HG02870 (cell line): ENCODE measurements at regions not wholly inside any gene's neighbourhood (a gene's known extent, or its start where the extent isn't known, plus 50 kb on each side); places are given as distances from the start of the nearest gene placed in this dataset.

ENCODE experiments used
- ATAC-seq: cut with Tn5 transposase; IDR thresholded peaks from one replicate; pipeline ENCODE4 v1.9.1; 2021; ENCODE audit warnings: mild to moderate bottlenecking, moderate library complexity; ENCODE audit not compliant: unreplicated experiment

DNA sequence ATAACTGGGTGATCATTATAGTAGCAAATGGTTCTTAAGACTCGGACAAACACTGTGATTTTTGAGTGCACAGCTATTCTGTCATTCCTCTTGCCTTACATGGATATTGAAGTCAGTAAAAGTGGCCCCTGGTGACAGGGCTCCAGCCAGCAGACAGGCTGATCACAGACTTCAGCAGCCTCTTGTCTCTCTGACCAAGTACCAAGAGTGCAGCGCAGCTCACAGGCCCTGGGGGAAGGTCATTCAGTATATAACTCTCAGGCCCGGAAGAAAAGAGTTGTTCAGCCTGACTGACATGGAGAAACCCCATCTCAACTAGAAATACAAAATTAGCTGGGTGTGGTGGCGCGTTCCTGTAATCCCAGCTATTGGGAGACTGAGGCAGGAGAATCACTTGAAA, 202.6 kb downstream of the HRH4 start:
- no peak for ATAC-seq

DNA sequence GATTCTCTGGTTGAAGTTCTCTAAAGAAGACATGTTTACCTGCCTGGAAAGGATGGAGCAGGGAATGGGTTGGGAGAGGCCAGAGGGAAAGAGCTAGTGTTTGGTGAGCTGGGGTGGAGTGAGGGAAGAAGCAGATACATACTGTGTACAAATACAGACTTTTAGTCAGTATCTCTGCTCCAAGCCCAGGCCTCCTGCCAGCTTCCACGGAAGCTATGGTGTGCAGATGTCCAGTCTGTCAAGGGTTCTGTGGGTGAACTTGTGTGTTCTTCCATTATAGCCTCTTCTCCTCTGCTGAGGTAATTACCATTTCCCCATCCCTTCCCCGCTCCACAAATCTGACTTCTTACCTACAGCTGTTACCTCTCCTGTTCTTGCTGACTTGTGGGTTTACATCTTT, 208.6 kb downstream of the HRH4 start:
- ATAC-seq = no peak

DNA sequence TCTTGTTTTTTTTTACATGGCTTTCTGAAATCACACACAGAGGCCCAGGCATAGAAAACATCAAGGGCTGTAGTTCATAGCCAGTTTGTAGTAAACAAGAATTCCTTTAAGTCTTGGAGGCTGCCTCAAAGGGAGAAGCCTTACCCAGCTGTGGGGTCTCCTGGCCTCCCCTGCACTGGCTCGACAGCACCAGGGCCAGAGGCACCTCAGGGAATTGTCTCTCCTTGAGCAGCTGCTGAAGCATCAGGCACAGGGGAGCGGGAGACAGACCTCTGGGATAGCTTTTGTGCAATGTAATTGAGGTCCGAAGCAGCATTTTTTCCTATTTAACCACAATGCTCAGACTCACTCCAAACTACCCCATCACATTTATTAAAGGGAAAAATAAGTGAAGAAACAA, 209.1 kb downstream of the HRH4 start:
- no peak for ATAC-seq

DNA sequence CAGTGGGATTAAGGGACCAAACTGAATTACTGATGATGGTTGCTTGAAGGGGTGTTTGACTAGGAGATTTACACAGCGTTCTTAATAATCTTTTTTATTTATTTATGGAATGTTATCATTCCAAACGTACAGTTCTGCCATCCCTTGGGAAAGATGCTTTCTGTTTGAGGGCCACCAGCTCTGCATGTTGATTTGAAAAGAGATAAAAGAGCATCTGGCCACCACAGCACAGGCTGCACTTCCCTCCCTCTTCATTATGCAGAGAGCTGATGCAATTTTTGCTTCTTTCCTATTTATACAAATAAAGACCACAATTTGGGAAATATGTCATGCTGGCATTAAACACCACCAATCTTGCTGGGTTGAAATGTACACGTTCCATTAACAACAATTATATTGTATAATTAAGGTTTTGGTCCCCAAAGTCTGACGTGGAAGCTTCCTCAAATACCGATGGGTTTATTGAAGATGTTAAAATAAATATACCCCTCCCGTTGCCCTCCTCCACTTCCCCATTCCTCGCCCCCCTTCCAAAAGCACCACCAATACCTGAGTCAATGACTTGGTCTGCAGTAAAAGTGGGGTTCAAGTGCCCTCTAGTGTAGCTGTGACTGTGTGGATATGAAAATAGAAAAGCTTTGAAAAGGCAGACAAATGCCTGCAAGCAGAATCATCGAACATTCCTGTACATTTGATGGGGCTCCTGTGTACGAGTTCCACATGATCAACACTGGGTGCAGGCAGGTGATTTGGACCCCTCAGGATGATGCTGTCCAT, 211.9 kb downstream of the HRH4 start:
- no peak for ATAC-seq

DNA sequence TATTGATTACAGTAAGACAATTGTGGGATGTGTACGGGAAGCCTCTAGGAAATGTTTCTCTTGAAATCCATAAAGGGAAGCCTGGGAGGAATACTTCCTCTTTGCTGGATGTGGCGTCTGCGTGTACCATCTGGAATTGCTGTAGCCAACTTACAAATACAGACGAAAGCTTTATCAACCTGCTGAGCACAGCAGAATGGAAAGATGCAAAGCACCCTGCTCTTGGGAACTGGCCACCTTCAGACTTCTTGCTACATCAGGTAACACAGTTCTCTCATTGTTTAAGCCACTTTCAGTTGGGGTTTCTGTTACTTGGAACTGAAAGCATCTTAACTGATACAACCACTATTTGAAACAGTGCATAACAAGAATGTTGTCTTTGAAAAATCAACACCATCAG, 213.8 kb downstream of the HRH4 start:
- no peak for ATAC-seq

DNA sequence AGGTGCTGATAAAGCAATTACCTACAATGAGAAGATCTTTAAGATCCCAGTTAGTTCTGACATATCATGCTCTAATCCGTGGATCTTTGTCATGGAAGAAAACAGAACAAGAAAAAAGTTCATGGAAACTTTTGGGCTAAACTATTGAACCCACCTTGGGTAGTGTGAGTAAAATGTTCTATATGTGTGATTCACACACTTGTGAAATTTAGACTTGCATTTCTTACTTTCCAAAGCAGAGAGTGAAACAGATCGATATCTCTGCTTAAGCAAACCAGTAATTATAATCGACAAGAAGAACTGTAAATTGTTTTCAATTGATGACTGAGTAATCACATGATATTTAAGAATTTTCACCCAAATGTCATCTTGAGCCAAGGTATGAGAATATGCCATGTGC, 214.2 kb downstream of the HRH4 start:
- no peak for ATAC-seq

DNA sequence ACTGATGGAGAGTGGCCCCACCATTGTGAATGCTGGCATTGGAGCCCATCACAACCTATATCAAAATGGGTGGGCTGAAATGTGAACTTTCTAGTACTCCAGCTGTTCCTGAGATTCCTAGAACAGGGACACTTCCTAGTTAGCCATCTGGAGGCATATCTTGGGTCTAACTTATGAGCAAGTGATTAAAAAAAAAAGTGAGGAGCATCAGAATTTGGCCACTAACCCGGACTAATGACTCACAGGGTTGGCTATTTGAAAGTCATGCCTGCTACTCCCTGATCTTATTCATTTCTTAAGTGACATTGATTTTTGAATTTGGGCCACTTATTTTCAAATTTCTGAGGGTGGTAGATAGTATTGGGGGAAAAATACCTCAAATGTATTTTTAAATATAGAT, 216.6 kb downstream of the HRH4 start:
- ATAC-seq = no peak

DNA sequence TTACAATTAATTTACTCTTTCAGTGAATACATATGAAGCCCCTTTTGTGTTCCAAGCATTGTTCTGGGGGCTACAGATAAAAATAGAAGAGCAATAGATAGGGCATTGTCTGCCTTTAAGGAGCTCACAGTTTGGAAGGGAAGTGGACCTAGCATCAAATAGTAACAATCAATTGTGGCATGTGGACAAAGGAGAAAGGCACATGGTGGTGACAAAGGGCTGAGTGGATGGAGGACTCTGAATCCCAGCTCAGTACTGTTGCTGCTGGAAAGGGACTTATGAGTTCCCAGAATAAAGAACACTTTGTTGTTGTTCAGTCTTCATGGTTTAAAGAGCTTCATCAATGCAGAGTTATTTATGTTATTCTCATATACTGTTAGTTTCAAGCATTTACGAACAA, 217.7 kb downstream of the HRH4 start:
- no peak for ATAC-seq

DNA sequence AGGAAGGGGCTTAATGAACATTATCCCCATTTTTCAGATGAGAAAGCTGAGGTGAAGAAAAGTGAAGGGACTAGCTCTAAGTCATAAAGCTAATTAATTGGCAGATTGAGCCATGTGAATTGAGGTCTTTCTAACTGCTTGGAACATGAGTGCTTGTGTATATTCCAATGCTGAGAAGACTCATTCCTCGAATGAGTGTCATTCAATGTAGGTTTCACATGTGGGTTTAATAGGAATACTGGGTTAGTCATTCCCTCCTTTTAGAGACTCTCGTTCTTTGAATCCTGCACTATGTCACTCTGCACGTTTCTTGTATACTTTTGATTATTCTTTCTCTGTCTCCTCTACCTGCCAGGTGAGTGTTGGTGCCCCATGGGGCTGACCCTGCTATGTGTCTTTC, 218.2 kb downstream of the HRH4 start:
- ATAC-seq = no peak

DNA sequence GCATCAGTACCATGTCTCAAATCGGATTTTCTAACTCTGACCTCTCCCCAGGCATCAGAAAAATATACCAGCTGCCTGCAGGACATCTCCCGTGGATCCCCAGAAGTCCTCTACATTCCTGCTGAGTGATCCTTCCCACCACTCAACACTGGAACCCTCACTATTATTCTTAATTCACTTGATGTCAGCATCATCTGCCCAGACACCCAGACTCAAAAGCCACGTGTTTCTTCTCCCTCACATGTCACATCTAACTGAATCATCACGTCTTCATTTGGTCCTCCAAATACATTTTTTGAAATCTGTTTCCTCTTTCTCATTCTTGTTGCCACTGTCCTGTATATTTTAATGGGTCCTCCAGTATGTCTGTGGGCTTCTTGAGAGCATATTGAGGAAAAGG, 218.6 kb downstream of the HRH4 start:
- ATAC-seq = no peak

DNA sequence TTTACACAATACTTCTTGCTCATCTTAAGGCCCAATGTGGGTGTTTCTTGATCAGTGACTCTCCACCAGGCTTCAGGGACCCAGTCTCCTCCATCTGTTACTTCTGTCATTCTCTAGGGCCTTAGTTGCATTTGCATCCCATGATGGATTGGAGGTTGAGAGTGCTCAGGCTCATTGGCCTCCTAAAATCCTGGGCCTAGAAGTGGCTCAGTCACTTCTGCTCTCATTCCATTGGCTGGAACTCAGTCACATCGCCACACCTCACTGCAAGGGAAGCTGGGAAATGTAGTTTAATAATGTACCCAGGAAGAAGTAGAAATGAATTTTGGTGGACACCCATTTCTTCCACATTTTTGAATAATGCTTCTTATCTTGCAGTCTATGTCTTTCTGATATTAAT, 223.5 kb downstream of the HRH4 start:
- ATAC-seq = no peak

DNA sequence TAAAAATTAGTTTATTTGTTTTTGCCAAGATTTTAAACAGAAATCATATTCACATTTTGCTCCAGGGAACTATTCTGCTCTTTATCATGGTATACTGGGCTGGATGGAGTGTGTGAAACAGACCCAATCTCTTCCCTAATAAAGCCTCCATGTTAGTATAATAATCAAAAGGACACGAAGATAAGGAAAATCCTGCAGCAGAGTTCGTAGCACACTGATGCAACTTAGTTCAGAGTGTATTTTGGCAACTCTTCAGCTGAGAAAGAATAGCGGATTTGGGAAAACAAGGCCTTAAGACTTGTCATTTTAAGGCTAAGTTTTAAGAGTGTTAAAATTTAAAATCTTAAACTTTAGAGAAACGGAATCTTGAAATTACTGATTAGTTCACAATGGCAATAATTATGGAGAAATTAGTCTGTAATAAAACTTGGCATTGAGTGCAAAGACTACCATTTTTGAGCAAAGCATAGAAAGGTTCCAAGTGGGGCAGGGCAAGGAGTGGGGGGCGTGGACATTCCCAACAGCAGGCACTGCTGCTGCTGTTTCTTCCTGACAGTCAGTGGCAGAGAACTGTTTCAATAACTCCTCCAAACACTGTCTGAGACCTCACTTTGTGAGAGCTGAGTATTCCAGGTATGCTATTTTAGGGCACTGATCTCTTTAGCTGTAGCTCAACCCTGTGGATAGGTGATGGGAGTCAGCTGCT, 225.0 kb downstream of the HRH4 start:
- ATAC-seq = no peak

DNA sequence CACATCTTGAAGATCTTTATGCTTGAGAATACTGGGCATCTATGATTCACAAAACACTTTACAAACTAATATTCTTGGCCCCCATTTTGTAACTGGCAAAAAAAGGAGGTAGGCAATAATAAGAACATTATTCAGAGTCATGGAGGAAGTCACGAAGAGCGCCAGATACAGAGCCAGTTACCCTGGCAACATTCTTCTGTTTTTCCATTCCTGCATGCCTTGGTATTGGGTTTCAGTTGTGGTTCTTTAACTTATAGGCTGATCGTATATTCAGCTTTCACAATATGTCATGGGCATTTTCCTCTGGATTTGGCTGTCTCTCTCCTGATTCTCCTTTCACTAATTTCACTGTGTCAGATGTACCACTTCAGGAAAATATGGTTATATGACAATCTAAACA, 234.7 kb downstream of the HRH4 start:
- no peak for ATAC-seq

DNA sequence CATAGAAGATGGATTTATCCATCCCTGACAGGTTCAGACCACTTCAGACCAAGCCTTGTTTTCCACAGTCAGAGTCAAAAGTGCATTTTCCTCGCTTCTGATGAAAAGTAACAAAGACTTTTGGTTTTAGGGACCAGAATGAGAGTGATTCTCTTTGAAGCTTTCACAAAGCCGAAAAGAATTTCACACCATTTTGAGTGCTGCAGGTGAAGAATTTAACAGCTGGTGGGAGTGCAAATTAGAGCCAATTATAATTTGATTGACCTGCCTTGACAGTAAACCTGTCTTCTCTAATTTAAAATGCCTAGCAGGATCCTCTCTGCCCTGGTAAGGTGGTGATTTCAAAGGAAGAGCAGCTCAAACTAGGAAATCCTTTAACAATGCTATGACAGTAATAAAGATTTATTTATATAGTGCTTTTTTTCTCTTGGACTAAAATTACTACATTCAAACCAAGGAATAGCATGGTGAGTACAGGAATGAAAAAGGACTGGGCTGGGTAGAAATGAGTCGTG, 241.6 kb downstream of the HRH4 start:
- ATAC-seq = no peak

DNA sequence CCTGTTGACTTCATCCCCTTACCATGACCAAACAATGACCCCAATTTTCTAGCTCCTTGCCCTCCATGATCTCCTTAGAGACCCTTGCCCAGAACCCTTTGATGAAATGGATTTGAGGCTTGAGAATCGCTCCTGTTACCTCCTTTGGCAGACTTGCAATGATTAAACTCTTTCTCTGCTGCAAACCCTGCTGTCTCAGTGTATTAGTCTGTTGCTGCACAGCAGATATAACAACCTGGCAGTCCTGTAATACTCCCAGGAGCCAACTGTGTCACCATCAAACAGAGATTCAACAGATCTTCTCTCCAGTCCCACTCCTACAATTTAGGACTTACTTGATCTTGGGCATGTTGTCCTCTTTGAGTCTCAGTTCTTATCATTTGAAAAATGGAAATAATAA, 242.9 kb downstream of the HRH4 start:
- ATAC-seq = no peak

DNA sequence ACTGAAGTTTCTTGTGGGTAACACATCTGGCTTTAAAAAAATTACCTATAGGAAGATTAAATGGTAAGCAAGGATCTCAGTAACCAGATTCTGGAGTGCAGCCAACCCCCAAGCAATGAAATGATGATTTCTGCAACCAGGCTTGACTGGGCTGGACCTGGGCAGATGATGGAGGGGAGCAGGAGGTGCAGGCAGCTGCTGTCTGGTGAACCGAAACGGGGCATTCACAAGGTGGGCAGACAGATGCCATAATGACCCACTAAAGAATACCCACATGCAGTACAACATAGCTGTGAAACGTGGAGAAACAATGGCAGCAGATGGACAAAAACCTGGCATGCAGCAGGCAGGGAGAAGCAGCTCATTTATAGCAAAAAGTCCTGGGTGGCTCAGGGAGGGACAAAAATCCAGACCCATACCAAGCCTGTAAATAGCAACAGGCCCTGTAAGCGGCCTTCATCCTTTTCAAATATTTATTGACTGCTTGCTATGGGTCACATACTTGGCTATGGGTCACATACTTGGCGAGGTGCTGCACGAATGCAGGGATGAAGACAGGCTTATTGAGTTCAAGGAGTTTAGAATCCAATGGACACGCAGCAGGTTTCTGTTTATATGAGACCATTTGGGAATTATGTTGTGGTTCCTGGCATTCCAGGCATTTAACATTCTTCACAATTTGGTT, 244.7 kb downstream of the HRH4 start:
- no peak for ATAC-seq

DNA sequence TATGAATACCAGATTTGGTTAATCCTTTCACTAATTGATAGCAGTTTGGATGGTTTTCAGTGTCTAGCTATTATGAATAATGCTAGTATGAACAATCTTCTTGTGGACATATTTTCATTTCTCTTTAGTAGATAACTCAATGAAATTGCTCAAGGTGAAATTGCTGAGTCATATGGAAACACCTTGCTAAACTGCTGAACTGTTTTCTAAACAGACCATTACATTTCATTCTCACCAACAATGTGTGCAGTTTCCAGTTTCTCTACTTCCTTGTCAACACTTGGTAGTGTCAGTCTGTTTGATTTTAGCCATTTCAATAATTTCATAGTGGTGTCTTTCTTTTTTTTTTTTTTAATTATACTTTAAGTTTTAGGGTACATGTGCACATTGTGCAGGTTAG, 250.0 kb downstream of the HRH4 start:
- ATAC-seq = no peak

DNA sequence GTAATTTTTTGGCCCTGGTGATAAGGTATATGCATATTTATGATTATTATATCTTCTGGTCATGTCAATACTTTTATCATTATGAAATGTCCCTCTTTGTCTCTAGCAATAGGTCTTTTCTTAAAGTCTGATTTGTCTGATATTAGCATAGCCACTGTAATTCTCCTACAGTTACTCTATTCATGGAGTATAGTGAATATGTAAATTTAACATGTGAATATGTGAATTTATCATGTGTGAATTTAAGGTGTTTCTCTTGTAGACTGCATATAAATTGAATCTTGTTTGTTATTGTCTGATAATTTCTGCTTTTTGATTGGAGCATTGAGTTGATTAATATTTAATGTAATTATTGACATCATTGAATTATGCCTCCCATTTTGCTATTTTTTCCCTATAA, 259.4 kb downstream of the HRH4 start:
- ATAC-seq = no peak

DNA sequence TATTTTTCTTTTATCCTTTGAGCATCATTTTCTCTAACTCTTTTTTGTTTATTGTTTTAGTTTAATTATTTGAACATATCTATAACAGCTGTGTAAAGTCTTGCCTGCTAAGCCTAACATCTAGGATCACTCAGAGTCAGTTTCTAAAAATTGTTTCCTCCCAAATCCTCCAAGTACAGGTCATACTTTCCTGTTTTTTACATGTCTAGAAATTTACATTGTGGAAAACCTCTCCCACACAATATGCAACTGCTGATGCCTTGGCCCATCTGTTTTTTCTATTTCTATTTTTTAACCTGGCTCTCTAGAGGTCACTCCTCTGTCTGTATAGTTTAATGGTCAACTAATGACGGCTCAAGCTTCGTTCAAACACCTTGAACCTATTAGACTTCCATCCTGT, 261.0 kb downstream of the HRH4 start:
- no peak for ATAC-seq

DNA sequence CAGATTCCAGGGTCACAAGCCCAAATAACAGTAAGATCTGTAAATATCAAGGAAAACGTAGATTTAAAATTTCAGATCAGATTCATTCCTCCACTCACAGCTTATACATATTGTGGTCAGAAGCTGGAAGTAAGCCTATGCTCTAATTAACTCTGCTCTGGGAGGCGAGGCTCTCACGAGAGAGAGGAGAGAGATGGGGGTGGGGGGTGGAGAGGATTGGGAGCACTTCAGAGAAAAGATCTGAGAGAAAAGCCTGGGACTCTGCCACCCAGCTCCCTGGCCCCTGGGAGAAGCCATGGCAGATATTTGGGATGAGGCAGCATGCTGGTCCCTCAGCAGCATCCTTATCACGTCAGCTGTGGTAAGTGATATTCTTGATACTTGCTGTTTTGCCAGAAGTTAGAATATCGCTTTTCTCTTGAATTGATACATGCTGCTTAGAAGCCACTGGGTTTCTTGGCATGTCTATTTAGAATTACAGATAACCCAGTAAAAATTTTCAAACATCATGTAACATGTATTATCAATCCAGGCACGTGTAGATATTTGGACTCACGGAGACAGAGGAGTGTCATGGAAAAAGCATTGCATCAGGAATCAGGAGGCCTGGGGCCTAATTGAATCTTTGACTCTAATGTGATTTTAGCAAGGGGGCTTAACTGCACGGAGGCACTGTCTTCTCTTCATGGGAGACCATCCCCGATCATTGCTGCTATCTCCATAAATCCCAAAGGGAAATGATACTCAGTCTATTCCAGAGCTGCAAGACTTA, 265.4 kb downstream of the HRH4 start:
- ATAC-seq = no peak
